Panc1 (cell line): ENCODE measurements at regions not wholly inside any gene's neighbourhood (a gene's known extent, or its start where the extent isn't known, plus 50 kb on each side); places are given as distances from the start of the nearest gene placed in this dataset.

Experiments
- ATAC-seq: fragments of 200-7000 bp; cut with Tn5 transposase; 2 replicates; pipeline ENCODE4 v1.9.1; 2020; ENCODE audit warnings: mild to moderate bottlenecking, moderate library complexity
- BruUV-seq: library from RNA; stranded (reverse); fragments of 400-500 nt; replicated peaks from 2 replicates; lab custom pipeline; 2021; lab: Mats Ljungman, UMichigan
- CTCF ChIA-PET: fragments of 300-600 bp; sonication (Branson Sonifier 250); formaldehyde crosslinking; loops from one replicate; lab custom pipeline; 2022; ENCODE audit warnings: antibody characterized with exemption; lab: Charles Lee
- POLR2A ChIA-PET: fragments of 300-600 bp; sonication (Branson Sonifier 250); formaldehyde crosslinking; loops from one replicate; lab custom pipeline; 2022; ENCODE audit warnings: antibody characterized with exemption; lab: Charles Lee
- DNase-seq: peaks from one replicate; pipeline ENCODE4 v3.0.0-alpha.2; 2010; ENCODE audit warnings: low read depth, low spot score
- H3K27ac ChIP-seq: 2 replicates; pipeline ENCODE4 v1.5.1; 2011; ENCODE audit warnings: mild to moderate bottlenecking, low read length, inconsistent platforms
- H3K27me3 ChIP-seq: fragments of 200-500 bp; sonication (Bioruptor generic); 2 replicates; pipeline ENCODE4 v1.6.0; 2014; ENCODE audit warnings: low read length, inconsistent platforms; ENCODE audit not compliant: control insufficient read depth, insufficient read depth
- H3K36me3 ChIP-seq: fragments of 200-500 bp; sonication (Bioruptor generic); 2 replicates; pipeline ENCODE4 v1.5.1; 2014; ENCODE audit warnings: inconsistent platforms, mild to moderate bottlenecking, low read length, moderate library complexity; ENCODE audit not compliant: control insufficient read depth, insufficient read depth
- H3K4me1 ChIP-seq: 2 replicates; pipeline ENCODE4 v1.5.1; 2011; ENCODE audit warnings: inconsistent platforms, mild to moderate bottlenecking, low read length, moderate library complexity; ENCODE audit not compliant: control insufficient read depth, insufficient read depth
- H3K4me3 ChIP-seq, 2 experiments: 2 replicates each; pipeline ENCODE4 v1.5.1; 2011 to 2012; ENCODE audit warnings: low read depth in 2 of 2, low read length in 2 of 2, mild to moderate bottlenecking in 2 of 2, inconsistent platforms in 1 of 2, moderate library complexity in 1 of 2
- H3K9me3 ChIP-seq: fragments of 200-500 bp; sonication (Bioruptor generic); 2 replicates; pipeline ENCODE4 v1.5.1; 2014; ENCODE audit warnings: low read depth, mild to moderate bottlenecking, inconsistent platforms, low read length, moderate library complexity; ENCODE audit not compliant: control insufficient read depth, insufficient read depth
- CTCF ChIP-seq: fragments of 450-650 bp; IDR thresholded peaks from 2 replicates; pipeline ENCODE4 v1.5.1; 2017; ENCODE audit warnings: mild to moderate bottlenecking
- POLR2AphosphoS5 ChIP-seq: IDR thresholded peaks from 2 replicates; pipeline ENCODE4 v1.6.1; 2012; ENCODE audit warnings: mild to moderate bottlenecking, low read depth, low read length, moderate library complexity
- REST ChIP-seq, 2 experiments: IDR thresholded peaks; 2 replicates each; pipeline ENCODE4 v1.6.1; 2011 to 2012; ENCODE audit warnings: low read depth in 2 of 2, control low read depth in 1 of 2, low read length in 1 of 2, mild to moderate bottlenecking in 1 of 2, moderate library complexity in 1 of 2; ENCODE audit not compliant: insufficient read depth in 1 of 2
- SIN3A ChIP-seq: IDR thresholded peaks from 2 replicates; pipeline ENCODE4 v1.6.1; 2012; ENCODE audit warnings: low read depth, mild to moderate bottlenecking, low read length, moderate library complexity, borderline replicate concordance; ENCODE audit not compliant: insufficient read depth
- TCF7L2 ChIP-seq: IDR thresholded peaks from 2 replicates; pipeline ENCODE4 v1.6.1; 2011; ENCODE audit warnings: mild to moderate bottlenecking, low read depth, low read length, inconsistent platforms
- in situ Hi-C: cut with HindIII; loops from 2 replicates; pipeline ENCODE4 v1.10.0; 2016; ENCODE audit warnings: low sequenced_read_pairs, low pct_unique_long_range_greater_than_20kb
- intact Hi-C: fragments of 100-400 bp; cut with micrococcal nuclease; formaldehyde crosslinking; loops from one replicate; pipeline ENCODE4 v1.10.0; 2022; ENCODE audit not compliant: unreplicated experiment

DNA sequence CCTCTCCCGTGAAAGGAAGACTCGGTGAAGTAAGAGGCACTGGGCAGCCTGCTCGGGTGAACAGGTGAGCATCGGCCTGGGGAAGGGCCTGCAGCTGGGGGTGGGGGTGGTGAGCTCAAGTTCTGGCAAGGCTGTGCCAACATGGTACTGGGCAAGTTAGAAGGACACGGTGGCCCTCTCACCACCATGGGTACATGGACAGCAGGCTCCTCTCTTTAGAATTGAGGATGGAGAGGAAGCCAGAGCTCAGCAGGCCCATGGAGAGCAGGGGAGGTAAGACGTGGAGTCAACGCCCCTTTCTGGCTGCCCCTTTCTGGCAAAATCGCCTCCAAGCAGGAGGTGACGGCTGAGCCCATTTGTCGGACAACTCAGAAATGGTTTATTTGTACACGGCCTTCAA, 135.6 kb downstream of the ANKRD60 start:
- BruUV-seq: no TSS peak
- DNase-seq: no peak
- Histone ChIP-seq H3K4me3 (no peak overlapping the region), H3K27ac (no peak overlapping the region), H3K4me1 (no peaks in the 10 kb centered on the region), H3K27me3 (no peaks in the 10 kb centered on the region), H3K36me3 (no peaks in the 10 kb centered on the region), H3K9me3 (no peaks in the 10 kb centered on the region)
- CTCF ChIA-PET: no interaction called here
- POLR2A ChIA-PET: no interaction called here
- in situ Hi-C loops (no loop called here), intact Hi-C loops (no loop called here)
- ATAC-seq: no peak
- TF ChIP-seq TCF7L2 (no peak), CTCF (no peak), SIN3A (no peak), REST (IDR thresholded peaks at IDR 0.05; ENCODE audit: insufficient read depth in 1 of 2, low read depth in 2 of 2, low read length in 1 of 2) (no peak), POLR2AphosphoS5 (no peak)

GRCh38 chr20:58092353-58092752, 136.1 kb downstream of the ANKRD60 start:
- in situ Hi-C loops: no loop called here
- DNase-seq (no peak), ATAC-seq (no peak)
- POLR2A ChIA-PET: no interaction called here
- no peaks in the 10 kb centered on the region for H3K4me1 ChIP-seq
- H3K27ac ChIP-seq: no peak overlapping the region
- intact Hi-C loops: no loop called here
- no TSS peak for BruUV-seq
- no peak for TF ChIP-seq REST (IDR thresholded peaks at IDR 0.05; ENCODE audit: insufficient read depth in 1 of 2, low read depth in 2 of 2, low read length in 1 of 2)
- TF ChIP-seq SIN3A: no peak
- no peak for TF ChIP-seq CTCF
- TF ChIP-seq TCF7L2: no peak
- no peak for TF ChIP-seq POLR2AphosphoS5
- no peaks in the 10 kb centered on the region for H3K9me3 ChIP-seq
- CTCF ChIA-PET: no interaction called here
- H3K4me3 ChIP-seq: no peak overlapping the region
- no peaks in the 10 kb centered on the region for H3K27me3 ChIP-seq
- H3K36me3 ChIP-seq: no peaks in the 10 kb centered on the region
